ENCODE measurements at regions not wholly inside any gene's neighbourhood (a gene's known extent, or its start where the extent isn't known, plus 50 kb on each side); places are given as distances from the start of the nearest gene placed in this dataset.

DNA sequence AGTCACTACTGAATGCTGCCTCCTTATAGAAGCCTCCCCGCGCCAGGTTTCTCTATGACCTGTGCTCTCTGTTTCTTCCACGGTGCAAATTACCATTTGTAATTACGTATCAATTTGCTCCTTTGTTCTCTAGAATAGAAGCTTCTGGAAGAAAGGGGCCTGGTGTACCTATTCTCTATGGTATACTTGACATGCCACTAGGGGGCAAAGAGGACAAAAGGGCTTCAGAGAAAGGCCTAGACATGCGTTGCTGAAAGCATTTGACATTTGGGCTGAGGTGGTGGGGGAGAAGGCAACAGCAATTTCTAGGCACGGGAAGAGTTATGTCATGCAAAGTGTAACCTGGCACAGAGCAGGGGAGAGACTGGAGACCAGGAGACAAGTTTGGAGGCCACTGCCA is 148.7 kb downstream of the WDR11 start:
- ATAC-seq (ENCODE audit: low read depth) = no peak
- Mint-ChIP-seq H3K27me3 (peaks cover 3% of the 10 kb centered on the region), H3K4me3 (no peak overlapping the region), H3K27ac (no peak overlapping the region), H3K4me1 (no peaks in the 10 kb centered on the region), H3K9me3 (ENCODE audit: insufficient read depth) (peaks cover 7% of the 10 kb centered on the region)
- Histone ChIP-seq H3K4me2 (replicated peaks; ENCODE audit: low read depth, low read length, poor library complexity, severe bottlenecking) (no peak overlapping the region), H3K27ac (ENCODE audit: low read length in 2 of 2) (no peak overlapping the region), H2AFZ (ENCODE audit: insufficient read depth, low read depth, low read length, poor library complexity, severe bottlenecking) (no peak overlapping the region), H3K4me1 (ENCODE audit: control insufficient read depth in 2 of 2, insufficient read depth in 2 of 2, low read length in 2 of 2) (no peaks in the 10 kb centered on the region), H3K36me3 (replicated peaks in 1 of 2; ENCODE audit: control extremely low read depth in 1 of 2, control insufficient read depth in 1 of 2, extremely low read depth in 1 of 2, insufficient read depth in 2 of 2, low read length in 1 of 2) (no peaks in the 10 kb centered on the region), H3K9ac (ENCODE audit: low read length) (no peak overlapping the region), H4K20me1 (ENCODE audit: control insufficient read depth, insufficient read depth, low read length, poor library complexity, severe bottlenecking) (no peaks in the 10 kb centered on the region), H3K27me3 (replicated peaks in 1 of 4; ENCODE audit: control extremely low read depth in 1 of 4, control insufficient read depth in 3 of 4, insufficient read depth in 4 of 4, low read length in 3 of 4) (no peaks in the 10 kb centered on the region), H3K9me3 (ENCODE audit: control extremely low read depth in 1 of 3, control insufficient read depth in 2 of 3, insufficient read depth in 1 of 3, low read length in 2 of 3) (peaks cover 0 to 24% (median 0%) of the 10 kb centered on the region in 3 donors), H3K4me3 (ENCODE audit: control extremely low read depth in 1 of 5, extremely low read depth in 1 of 5, insufficient read depth in 1 of 5, low read depth in 2 of 5, low read length in 4 of 5) (no peak overlapping the region), H3K79me2 (ENCODE audit: control insufficient read depth, insufficient read depth, low read length) (no peaks in the 10 kb centered on the region)
- ChIA-PET POLR2A (no interaction called here), CTCF (no interaction called here)
- no peak for DNase-seq
- intact Hi-C loops (cut with micrococcal nuclease) = no loop called here
- TF ChIP-seq EZH2 (IDR thresholded peaks at IDR 0.05; ENCODE audit: borderline replicate concordance, insufficient read depth, low read depth, low read length, poor library complexity, severe bottlenecking) = no peak
- TF ChIP-seq, protein P1, sequence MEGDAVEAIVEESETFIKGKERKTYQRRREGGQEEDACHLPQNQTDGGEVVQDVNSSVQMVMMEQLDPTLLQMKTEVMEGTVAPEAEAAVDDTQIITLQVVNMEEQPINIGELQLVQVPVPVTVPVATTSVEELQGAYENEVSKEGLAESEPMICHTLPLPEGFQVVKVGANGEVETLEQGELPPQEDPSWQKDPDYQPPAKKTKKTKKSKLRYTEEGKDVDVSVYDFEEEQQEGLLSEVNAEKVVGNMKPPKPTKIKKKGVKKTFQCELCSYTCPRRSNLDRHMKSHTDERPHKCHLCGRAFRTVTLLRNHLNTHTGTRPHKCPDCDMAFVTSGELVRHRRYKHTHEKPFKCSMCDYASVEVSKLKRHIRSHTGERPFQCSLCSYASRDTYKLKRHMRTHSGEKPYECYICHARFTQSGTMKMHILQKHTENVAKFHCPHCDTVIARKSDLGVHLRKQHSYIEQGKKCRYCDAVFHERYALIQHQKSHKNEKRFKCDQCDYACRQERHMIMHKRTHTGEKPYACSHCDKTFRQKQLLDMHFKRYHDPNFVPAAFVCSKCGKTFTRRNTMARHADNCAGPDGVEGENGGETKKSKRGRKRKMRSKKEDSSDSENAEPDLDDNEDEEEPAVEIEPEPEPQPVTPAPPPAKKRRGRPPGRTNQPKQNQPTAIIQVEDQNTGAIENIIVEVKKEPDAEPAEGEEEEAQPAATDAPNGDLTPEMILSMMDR (IDR thresholded peaks at IDR 0.05) = no peak
- 87% methylated on average over 3 of the region's 6 CpGs for WGBS (ENCODE audit: insufficient coverage)

DNA sequence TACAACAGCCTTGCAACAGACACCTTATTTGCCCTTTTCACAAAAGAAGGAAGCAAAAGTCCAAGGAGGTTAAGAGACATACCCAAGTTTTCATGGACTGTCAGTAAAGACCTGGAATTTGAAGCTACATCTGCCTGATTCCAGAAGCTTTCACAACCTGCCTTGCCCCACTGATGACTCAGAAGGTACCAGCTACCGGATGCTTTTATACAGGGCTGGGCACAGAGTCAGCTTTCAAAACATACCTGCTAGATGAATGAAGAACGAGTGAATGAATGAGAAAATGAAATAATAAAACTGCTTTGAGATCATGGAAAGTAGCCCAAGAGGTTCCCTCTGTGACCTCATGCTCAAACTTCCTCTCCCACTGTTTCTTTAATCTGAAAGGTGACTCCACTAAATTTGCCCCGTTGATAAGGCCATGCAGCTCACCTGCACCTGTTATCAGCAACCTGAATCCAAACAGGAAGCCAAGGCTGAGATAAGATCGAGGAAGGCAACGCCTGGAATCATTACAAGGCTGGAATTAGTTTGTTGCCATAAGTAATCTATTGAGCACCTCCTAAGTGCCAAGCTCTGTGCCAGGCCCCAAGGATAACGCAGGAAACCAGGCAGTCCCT is 151.5 kb downstream of the WDR11 start:
- Mint-ChIP-seq H3K4me3 (no peak overlapping the region), H3K4me1 (no peaks in the 10 kb centered on the region), H3K9me3 (ENCODE audit: insufficient read depth) (peaks cover 18% of the 10 kb centered on the region), H3K27ac (no peak overlapping the region), H3K27me3 (peaks cover 3% of the 10 kb centered on the region)
- H3K9ac ChIP-seq (ENCODE audit: low read length) = no peak overlapping the region
- TF ChIP-seq, protein P1 (IDR thresholded peaks at IDR 0.05) = no peak
- TF ChIP-seq EZH2 (IDR thresholded peaks at IDR 0.05; ENCODE audit: borderline replicate concordance, insufficient read depth, low read depth, low read length, poor library complexity, severe bottlenecking) = no peak
- ChIA-PET POLR2A (no interaction called here), CTCF (no interaction called here)
- no peak overlapping the region for H3K4me3 ChIP-seq (ENCODE audit: control extremely low read depth in 1 of 5, extremely low read depth in 1 of 5, insufficient read depth in 1 of 5, low read depth in 2 of 5, low read length in 4 of 5)
- ATAC-seq (ENCODE audit: low read depth) = no peak
- intact Hi-C loops (cut with micrococcal nuclease) = no loop called here
- peaks cover 0 to 29% (median 16%) of the 10 kb centered on the region in 3 donors for H3K9me3 ChIP-seq (ENCODE audit: control extremely low read depth in 1 of 3, control insufficient read depth in 2 of 3, insufficient read depth in 1 of 3, low read length in 2 of 3)
- no peak for DNase-seq
- no peaks in the 10 kb centered on the region for H3K79me2 ChIP-seq (ENCODE audit: control insufficient read depth, insufficient read depth, low read length)
- H4K20me1 ChIP-seq (ENCODE audit: control insufficient read depth, insufficient read depth, low read length, poor library complexity, severe bottlenecking) = no peaks in the 10 kb centered on the region
- 49% methylated on average over 4 of the region's 6 CpGs for WGBS (ENCODE audit: insufficient coverage)
- no peaks in the 10 kb centered on the region for H3K36me3 ChIP-seq (replicated peaks in 1 of 2; ENCODE audit: control extremely low read depth in 1 of 2, control insufficient read depth in 1 of 2, extremely low read depth in 1 of 2, insufficient read depth in 2 of 2, low read length in 1 of 2)
- no peak overlapping the region for H3K4me2 ChIP-seq (replicated peaks; ENCODE audit: low read depth, low read length, poor library complexity, severe bottlenecking)
- H3K4me1 ChIP-seq (ENCODE audit: control insufficient read depth in 2 of 2, insufficient read depth in 2 of 2, low read length in 2 of 2) = no peaks in the 10 kb centered on the region
- no peak overlapping the region for H3K27ac ChIP-seq (ENCODE audit: low read length in 2 of 2)
- no peaks in the 10 kb centered on the region for H3K27me3 ChIP-seq (replicated peaks in 1 of 4; ENCODE audit: control extremely low read depth in 1 of 4, control insufficient read depth in 3 of 4, insufficient read depth in 4 of 4, low read length in 3 of 4)
- H2AFZ ChIP-seq (ENCODE audit: insufficient read depth, low read depth, low read length, poor library complexity, severe bottlenecking) = no peak overlapping the region

Data from B cell (primary cell).